ENCODE measurements at regions not wholly inside any gene's neighbourhood (a gene's known extent, or its start where the extent isn't known, plus 50 kb on each side); places are given as distances from the start of the nearest gene placed in this dataset.

DNA sequence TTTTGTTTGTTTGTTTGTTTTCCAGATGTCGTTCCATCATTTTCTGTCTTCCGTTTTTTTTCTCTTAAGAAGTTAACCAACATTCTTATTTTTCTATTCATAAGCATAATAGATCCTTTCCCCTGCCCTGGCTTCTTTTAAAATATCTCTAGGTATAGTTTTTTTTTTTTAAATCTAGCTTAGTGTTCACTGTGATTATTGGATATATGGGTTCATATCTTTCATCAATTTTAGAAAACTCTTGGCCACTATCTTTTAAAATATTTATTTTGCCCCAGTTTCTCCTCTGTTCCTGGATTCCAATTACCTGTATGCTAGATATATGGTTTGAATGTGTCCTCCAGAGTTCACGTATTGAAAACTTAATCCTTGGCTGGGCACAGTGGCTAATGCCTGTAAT, 59.6 kb downstream of the GSX2 start:
- TF ChIP-seq, protein P1, sequence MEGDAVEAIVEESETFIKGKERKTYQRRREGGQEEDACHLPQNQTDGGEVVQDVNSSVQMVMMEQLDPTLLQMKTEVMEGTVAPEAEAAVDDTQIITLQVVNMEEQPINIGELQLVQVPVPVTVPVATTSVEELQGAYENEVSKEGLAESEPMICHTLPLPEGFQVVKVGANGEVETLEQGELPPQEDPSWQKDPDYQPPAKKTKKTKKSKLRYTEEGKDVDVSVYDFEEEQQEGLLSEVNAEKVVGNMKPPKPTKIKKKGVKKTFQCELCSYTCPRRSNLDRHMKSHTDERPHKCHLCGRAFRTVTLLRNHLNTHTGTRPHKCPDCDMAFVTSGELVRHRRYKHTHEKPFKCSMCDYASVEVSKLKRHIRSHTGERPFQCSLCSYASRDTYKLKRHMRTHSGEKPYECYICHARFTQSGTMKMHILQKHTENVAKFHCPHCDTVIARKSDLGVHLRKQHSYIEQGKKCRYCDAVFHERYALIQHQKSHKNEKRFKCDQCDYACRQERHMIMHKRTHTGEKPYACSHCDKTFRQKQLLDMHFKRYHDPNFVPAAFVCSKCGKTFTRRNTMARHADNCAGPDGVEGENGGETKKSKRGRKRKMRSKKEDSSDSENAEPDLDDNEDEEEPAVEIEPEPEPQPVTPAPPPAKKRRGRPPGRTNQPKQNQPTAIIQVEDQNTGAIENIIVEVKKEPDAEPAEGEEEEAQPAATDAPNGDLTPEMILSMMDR (tag by site-specific recombination; IDR thresholded peaks at IDR 0.05), result no peak
- no peak for TF ChIP-seq ZNF433 (tag by site-specific recombination; IDR thresholded peaks at IDR 0.05; ENCODE audit: low read depth)
- no peak for TF ChIP-seq KLF16 (tag by site-specific recombination; IDR thresholded peaks at IDR 0.05)
- no peak for TF ChIP-seq ZNF121 (tag by site-specific recombination; IDR thresholded peaks at IDR 0.05)
- TF ChIP-seq ZNF664 (tag by site-specific recombination; IDR thresholded peaks at IDR 0.05), result no peak
